ENCODE measurements at regions not wholly inside any gene's neighbourhood (a gene's known extent, or its start where the extent isn't known, plus 50 kb on each side); places are given as distances from the start of the nearest gene placed in this dataset.

DNA sequence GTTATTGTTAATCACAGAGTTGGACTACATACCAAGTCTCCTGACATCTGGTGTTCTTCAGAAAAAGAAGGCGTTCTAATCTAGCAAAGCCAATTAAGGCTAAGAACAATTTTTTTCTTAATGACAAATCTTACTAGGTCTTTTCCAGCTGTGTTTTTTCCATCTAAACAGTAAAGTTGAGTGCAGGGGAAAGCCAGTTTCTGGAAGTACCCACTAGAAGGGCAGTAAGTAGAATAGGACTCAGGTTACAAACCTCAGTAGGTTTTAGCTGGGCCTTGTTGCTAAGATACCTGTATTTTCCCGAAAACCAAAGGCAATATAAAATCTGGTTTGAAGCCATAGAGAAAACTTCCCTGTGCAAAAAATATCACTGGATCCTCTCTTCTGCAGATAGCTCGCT is 351.9 kb downstream of the ETS1 start:
- TF ChIP-seq CTCF (conservative IDR thresholded peaks at IDR 0.05 in 1 of 2, IDR thresholded peaks at IDR 0.05 in 1 of 2; ENCODE audit: extremely low read depth in 1 of 2, insufficient read depth in 1 of 2, low read depth in 1 of 2, low read length in 2 of 2) (no peak), EZH2 (IDR thresholded peaks at IDR 0.05; ENCODE audit: borderline replicate concordance, low read length) (no peak)
